A673 (cell line): ENCODE measurements at regions not wholly inside any gene's neighbourhood (a gene's known extent, or its start where the extent isn't known, plus 50 kb on each side); places are given as distances from the start of the nearest gene placed in this dataset.

Experiments used
- BruUV-seq: library from RNA; stranded (reverse); fragments of 400-500 nt; replicated peaks from 2 replicates; lab custom pipeline; 2021; lab: Mats Ljungman, UMichigan
- CTCF ChIA-PET: fragments of 300-600 bp; sonication (Branson Sonifier 250); formaldehyde crosslinking; loops from one replicate; lab custom pipeline; 2022; ENCODE audit warnings: antibody characterized with exemption; lab: Charles Lee
- POLR2A ChIA-PET: fragments of 300-600 bp; sonication (Branson Sonifier 250); formaldehyde crosslinking; loops from one replicate; lab custom pipeline; 2022; ENCODE audit warnings: antibody characterized with exemption; ENCODE audit not compliant: low non-redundant PET; lab: Charles Lee
- DNase-seq: peaks from one replicate; pipeline ENCODE4 v3.0.0-alpha.2; 2015; ENCODE audit warnings: low spot score
- H3K27ac ChIP-seq: fragments of 200-600 bp; sonication (generic); 2 replicates; pipeline ENCODE4 v1.5.1; 2016; ENCODE audit warnings: mixed run types, low read depth, mild to moderate bottlenecking, mixed read lengths, antibody characterized with exemption, low read length; ENCODE audit not compliant: poor library complexity, severe bottlenecking
- H3K27me3 ChIP-seq: fragments of 200-600 bp; sonication (generic); replicated peaks from 2 replicates; pipeline ENCODE4 v1.6.1; 2017; ENCODE audit warnings: mixed run types, low read depth, mild to moderate bottlenecking, mixed read lengths, antibody characterized with exemption, low read length; ENCODE audit not compliant: insufficient read depth, poor library complexity
- H3K36me3 ChIP-seq: fragments of 200-600 bp; sonication (generic); 2 replicates; pipeline ENCODE4 v1.6.1; 2016; ENCODE audit warnings: mixed run types, mild to moderate bottlenecking, mixed read lengths, antibody characterized with exemption, low read length; ENCODE audit not compliant: insufficient read depth, poor library complexity, severe bottlenecking
- H3K4me1 ChIP-seq: fragments of 200-600 bp; sonication (generic); 2 replicates; pipeline ENCODE4 v1.6.1; 2017; ENCODE audit warnings: mixed run types, mild to moderate bottlenecking, mixed read lengths, antibody characterized with exemption, low read length; ENCODE audit not compliant: insufficient read depth, poor library complexity, severe bottlenecking
- H3K4me3 ChIP-seq: fragments of 200-600 bp; sonication (generic); 2 replicates; pipeline ENCODE4 v1.5.1; 2016; ENCODE audit warnings: low read depth, mixed run types, mild to moderate bottlenecking, mixed read lengths, low read length; ENCODE audit not compliant: poor library complexity, severe bottlenecking
- H3K9me3 ChIP-seq: fragments of 200-600 bp; sonication (generic); 2 replicates; pipeline ENCODE4 v1.6.1; 2016; ENCODE audit warnings: mixed run types, low read depth, mild to moderate bottlenecking, mixed read lengths, antibody characterized with exemption, low read length; ENCODE audit not compliant: poor library complexity, severe bottlenecking
- CTCF ChIP-seq: fragments of 300-800, 200-600 bp; sonication (generic); conservative IDR thresholded peaks from 2 replicates; pipeline ENCODE4 v1.5.1; 2017; ENCODE audit warnings: low read depth, mild to moderate bottlenecking, antibody characterized with exemption, low read length, moderate library complexity, mixed read lengths
- EZH2 ChIP-seq: fragments of 200-600 bp; sonication (generic); IDR thresholded peaks from 2 replicates; pipeline ENCODE4 v1.6.1; 2017; ENCODE audit warnings: borderline replicate concordance, low read depth, mild to moderate bottlenecking, mixed read lengths, antibody characterized with exemption, low read length; ENCODE audit not compliant: poor library complexity, severe bottlenecking
- intact Hi-C: fragments of 100-400 bp; cut with micrococcal nuclease; formaldehyde crosslinking; loops from one replicate; pipeline ENCODE4 v1.10.0; 2022; ENCODE audit not compliant: unreplicated experiment

DNA sequence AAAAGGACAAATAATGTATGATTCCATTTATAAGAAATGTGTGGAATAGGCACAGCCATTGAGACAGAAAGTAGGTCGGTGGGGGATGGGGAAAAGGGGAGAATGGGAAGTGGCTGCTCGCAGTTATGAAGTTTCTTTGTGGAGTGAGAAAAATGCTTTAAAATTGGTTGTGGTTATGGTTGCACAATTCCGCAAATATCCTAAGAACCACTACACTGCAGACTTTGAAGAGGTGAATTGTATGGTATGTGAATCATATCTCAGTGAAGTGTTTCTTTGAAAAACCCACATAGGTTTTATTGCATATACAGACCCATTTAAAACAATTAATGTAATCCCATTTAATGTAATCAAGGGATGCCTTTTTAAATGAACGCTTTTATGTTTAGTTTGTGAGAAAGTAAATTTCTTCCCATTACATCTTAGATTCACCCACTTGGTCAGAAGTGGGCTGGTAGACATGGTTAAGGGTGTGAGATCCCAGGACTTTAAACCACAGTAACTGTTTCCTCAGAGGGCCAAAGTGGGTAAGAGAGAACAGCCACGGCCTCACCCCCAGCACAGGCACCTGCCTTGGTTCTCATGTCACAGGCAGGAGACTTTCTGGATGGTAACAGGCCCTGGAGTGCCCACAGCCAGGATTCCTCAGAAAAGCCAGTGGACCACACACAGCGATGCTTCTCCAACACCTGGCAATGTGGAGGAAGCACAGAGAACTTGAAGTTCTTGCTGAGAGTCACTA lies 119.3 kb upstream of the GJB6 start:
- H3K27me3 ChIP-seq: no peaks in the 10 kb centered on the region
- H3K27ac ChIP-seq: no peak overlapping the region
- no peaks in the 10 kb centered on the region for H3K9me3 ChIP-seq
- ChIA-PET POLR2A (no interaction called here), CTCF (no interaction called here)
- no peak for DNase-seq
- BruUV-seq: no TSS peak
- no peak overlapping the region for H3K4me3 ChIP-seq
- intact Hi-C loops: no loop called here
- TF ChIP-seq CTCF: no peak
- no peak for TF ChIP-seq EZH2
- H3K36me3 ChIP-seq: no peaks in the 10 kb centered on the region
- H3K4me1 ChIP-seq: no peaks in the 10 kb centered on the region

DNA sequence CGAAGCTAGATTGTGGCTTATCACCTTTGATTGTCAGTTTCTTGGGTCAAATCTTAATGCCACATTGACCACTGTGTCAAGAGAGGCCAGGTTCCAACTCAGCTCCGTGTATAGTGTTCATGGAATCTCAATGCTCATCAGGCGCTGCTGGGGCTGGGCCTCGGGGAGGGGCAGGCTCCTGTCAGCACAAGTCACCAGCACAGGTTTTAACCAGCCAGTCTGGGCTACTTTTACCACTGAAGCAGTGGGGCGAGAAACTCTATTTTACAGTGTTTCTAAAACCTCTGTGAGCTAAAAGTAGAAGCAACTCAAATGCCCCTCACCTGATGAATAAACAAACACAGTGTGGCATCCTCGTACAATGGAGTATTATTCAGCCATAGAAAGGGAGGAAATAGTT lies 118.7 kb upstream of the GJB6 start:
- DNase-seq: no peak
- no TSS peak for BruUV-seq
- Histone ChIP-seq H3K9me3 (no peaks in the 10 kb centered on the region), H3K36me3 (no peaks in the 10 kb centered on the region), H3K27me3 (no peaks in the 10 kb centered on the region), H3K27ac (no peak overlapping the region), H3K4me3 (no peak overlapping the region), H3K4me1 (no peaks in the 10 kb centered on the region)
- POLR2A ChIA-PET: no interaction called here
- intact Hi-C loops: no loop called here
- CTCF ChIA-PET: no interaction called here
- no peak for TF ChIP-seq CTCF
- TF ChIP-seq EZH2: no peak

DNA sequence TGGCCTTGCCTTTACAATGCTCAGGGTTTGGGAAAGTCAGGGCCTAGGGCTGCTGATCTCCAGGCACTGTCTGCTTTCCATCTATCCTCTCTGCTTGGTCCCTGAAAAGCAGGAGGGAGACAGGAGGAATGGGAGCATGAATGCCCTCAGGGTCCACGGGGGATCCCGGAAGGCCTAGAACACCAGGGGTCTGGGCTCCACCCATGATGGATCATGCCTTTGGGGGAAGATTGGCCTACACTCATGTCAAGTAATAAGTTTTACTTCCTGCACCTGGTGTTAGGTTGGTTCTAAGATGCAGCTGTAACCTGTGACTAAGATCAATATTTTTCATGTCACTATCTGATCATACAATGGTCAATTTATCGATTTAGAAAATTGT lies 118.3 kb upstream of the GJB6 start:
- H3K4me1 ChIP-seq: no peaks in the 10 kb centered on the region
- H3K27me3 ChIP-seq: no peaks in the 10 kb centered on the region
- no peaks in the 10 kb centered on the region for H3K9me3 ChIP-seq
- intact Hi-C loops: no loop called here
- H3K36me3 ChIP-seq: no peaks in the 10 kb centered on the region
- ChIA-PET CTCF (no interaction called here), POLR2A (no interaction called here)
- H3K4me3 ChIP-seq: no peak overlapping the region
- H3K27ac ChIP-seq: no peak overlapping the region
- TF ChIP-seq EZH2: no peak
- TF ChIP-seq CTCF: no peak
- no TSS peak for BruUV-seq
- no peak for DNase-seq
